ENCODE measurements at regions not wholly inside any gene's neighbourhood (a gene's known extent, or its start where the extent isn't known, plus 50 kb on each side); places are given as distances from the start of the nearest gene placed in this dataset.

- no peak for DNase-seq (ENCODE audit: low spot score)
- BruUV-seq (replicated peaks): no TSS peak
- intact Hi-C loops (cut with micrococcal nuclease; ENCODE audit: unreplicated experiment): no loop called here
- no peak for TF ChIP-seq MED1 (CRISPR knock-in tag; IDR thresholded peaks at IDR 0.05)
- no peak for TF ChIP-seq ZNF567 (CRISPR knock-in tag; IDR thresholded peaks at IDR 0.05; ENCODE audit: borderline replicate concordance)
- TF ChIP-seq SAFB2 (CRISPR knock-in tag; IDR thresholded peaks at IDR 0.05; ENCODE audit: borderline replicate concordance, low read depth): no peak
- no peak for TF ChIP-seq RERE (CRISPR knock-in tag; IDR thresholded peaks at IDR 0.05; ENCODE audit: low read depth)
- no peak for TF ChIP-seq ZNF557 (CRISPR knock-in tag; IDR thresholded peaks at IDR 0.05)
- TF ChIP-seq ZBTB3 (CRISPR knock-in tag; IDR thresholded peaks at IDR 0.05; ENCODE audit: borderline replicate concordance, low read depth): no peak
- TF ChIP-seq ZNF747 (CRISPR knock-in tag; IDR thresholded peaks at IDR 0.05; ENCODE audit: borderline replicate concordance): no peak
- no peak for TF ChIP-seq HOXA5 (CRISPR knock-in tag; IDR thresholded peaks at IDR 0.05)
- no peak for TF ChIP-seq ZBTB33 (CRISPR knock-in tag; IDR thresholded peaks at IDR 0.05)
- TF ChIP-seq SMC3 (IDR thresholded peaks at IDR 0.05; ENCODE audit: low read length): no peak
- no peak for TF ChIP-seq PRDM10 (CRISPR knock-in tag; IDR thresholded peaks at IDR 0.05; ENCODE audit: low read depth)
- no peak for TF ChIP-seq SP1 (IDR thresholded peaks at IDR 0.05)
- TF ChIP-seq SP1 (CRISPR knock-in tag; IDR thresholded peaks at IDR 0.05): no peak
- no peak for TF ChIP-seq ZBTB14 (CRISPR knock-in tag; IDR thresholded peaks at IDR 0.05)
These were observed 146.7 kb upstream of the ALKAL2 start for GRCh38 chr2:434625-435024.

More at GRCh38 chr2:434625-435024, 146.7 kb upstream of the ALKAL2 start:
- POLR2A ChIA-PET: no interaction called here
- Histone ChIP-seq H3K79me2 (ENCODE audit: insufficient read depth, low read length) (no peaks in the 10 kb centered on the region), H3K4me3 (replicated peaks in 1 of 3; ENCODE audit: insufficient read depth in 1 of 3, low read depth in 2 of 3, low read length in 3 of 3) (no peak overlapping the region), H3K9me3 (ENCODE audit: low read length) (no peaks in the 10 kb centered on the region), H3K9ac (ENCODE audit: insufficient read depth, low read depth, low read length) (no peak overlapping the region), H2AFZ (ENCODE audit: low read length) (no peak overlapping the region), H3K4me1 (ENCODE audit: insufficient read depth, low read length) (no peaks in the 10 kb centered on the region), H3K27me3 (ENCODE audit: control insufficient read depth in 1 of 2, insufficient read depth in 2 of 2, low read length in 2 of 2) (peaks cover 0 to 19% of the 10 kb centered on the region in 2 experiments; a peak in 4 of 5 replicates), H3K4me2 (ENCODE audit: low read depth, low read length) (no peak overlapping the region), H3K36me3 (replicated peaks in 1 of 2; ENCODE audit: control insufficient read depth in 1 of 2, insufficient read depth in 2 of 2, low read length in 2 of 2) (no peaks in the 10 kb centered on the region), H4K20me1 (ENCODE audit: insufficient read depth, low read length) (no peaks in the 10 kb centered on the region), H3K27ac (ENCODE audit: extremely low read length, insufficient read depth, low read length) (no peak overlapping the region)
- CTCF ChIA-PET (ENCODE audit: low intra/inter-chr PET ratio, low total read pairs): no interaction called here
- no peak for ATAC-seq
- no peak for FAIRE-seq
- in situ Hi-C loops (cut with HindIII; ENCODE audit: extremely low pct_ligation_motif_present, low pct_unique_long_range_greater_than_20kb): no loop called here

All from HepG2 (cell line).